OCI-LY3 (cell line): ENCODE measurements at regions not wholly inside any gene's neighbourhood (a gene's known extent, or its start where the extent isn't known, plus 50 kb on each side); places are given as distances from the start of the nearest gene placed in this dataset.

Source experiments
- EZH2phosphoT487 ChIP-seq: fragments of 200-600 bp; shearing (Covaris generic); IDR thresholded peaks from 2 replicates; pipeline ENCODE4 v1.6.1; 2018; ENCODE audit warnings: antibody characterized with exemption, mixed run types, low read depth
- TF ChIP-seq, protein P1 (sequence below): fragments of 200-600, 300-600 bp; sonication (generic); IDR thresholded peaks from 2 replicates; pipeline ENCODE4 v1.5.1; 2014; ENCODE audit warnings: antibody characterized with exemption, low read length, low read depth

DNA sequence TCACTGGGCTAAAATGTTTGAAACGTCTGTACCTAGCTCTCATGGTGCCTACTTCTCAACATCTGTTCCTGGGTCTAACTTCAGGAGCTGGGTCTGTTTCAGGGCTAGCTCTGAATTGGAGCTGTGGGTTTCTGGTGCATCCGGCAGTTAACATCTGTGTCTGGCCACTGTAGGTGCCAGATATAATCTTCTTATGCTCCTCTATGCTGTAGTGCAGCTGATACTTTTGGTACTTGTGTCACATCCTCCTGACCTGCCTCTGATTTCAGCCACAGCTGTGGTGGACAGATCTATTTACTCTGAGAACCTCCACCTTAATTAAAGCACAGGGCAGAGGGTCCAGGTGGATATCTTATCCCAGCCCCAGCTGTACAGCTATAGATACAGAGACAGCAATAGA is 496.5 kb upstream of the CDH11 start:
- TF ChIP-seq, protein P1, sequence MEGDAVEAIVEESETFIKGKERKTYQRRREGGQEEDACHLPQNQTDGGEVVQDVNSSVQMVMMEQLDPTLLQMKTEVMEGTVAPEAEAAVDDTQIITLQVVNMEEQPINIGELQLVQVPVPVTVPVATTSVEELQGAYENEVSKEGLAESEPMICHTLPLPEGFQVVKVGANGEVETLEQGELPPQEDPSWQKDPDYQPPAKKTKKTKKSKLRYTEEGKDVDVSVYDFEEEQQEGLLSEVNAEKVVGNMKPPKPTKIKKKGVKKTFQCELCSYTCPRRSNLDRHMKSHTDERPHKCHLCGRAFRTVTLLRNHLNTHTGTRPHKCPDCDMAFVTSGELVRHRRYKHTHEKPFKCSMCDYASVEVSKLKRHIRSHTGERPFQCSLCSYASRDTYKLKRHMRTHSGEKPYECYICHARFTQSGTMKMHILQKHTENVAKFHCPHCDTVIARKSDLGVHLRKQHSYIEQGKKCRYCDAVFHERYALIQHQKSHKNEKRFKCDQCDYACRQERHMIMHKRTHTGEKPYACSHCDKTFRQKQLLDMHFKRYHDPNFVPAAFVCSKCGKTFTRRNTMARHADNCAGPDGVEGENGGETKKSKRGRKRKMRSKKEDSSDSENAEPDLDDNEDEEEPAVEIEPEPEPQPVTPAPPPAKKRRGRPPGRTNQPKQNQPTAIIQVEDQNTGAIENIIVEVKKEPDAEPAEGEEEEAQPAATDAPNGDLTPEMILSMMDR: no peak
- no peak for TF ChIP-seq EZH2phosphoT487
